ENCODE measurements at regions not wholly inside any gene's neighbourhood (a gene's known extent, or its start where the extent isn't known, plus 50 kb on each side); places are given as distances from the start of the nearest gene placed in this dataset.
"Not testable (repeated sequence)": the region's sequence is repeated elsewhere in the genome, so short reads cannot be mapped to it uniquely, and the experiment has no call there.

DNA sequence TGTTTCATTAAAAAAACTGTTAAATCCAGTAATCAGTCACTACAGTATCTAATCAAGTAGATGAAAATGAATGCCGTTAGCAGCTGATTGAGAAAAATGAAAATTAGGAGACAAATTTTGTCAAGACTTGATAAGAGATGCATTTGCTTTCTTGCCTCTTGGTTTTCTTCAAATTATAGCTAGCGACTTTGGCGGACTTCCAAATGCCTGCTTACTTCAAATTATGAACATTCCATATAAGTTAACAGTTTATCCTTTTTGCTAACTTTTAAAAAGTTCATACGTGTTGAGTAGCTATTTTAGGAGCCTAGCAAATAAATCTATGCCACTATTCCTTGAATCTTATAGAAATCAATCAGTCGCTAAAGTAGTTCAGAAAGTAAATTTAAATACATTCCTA lies 58.8 kb downstream of the PPP4R3C start:
- DNase-seq (ENCODE audit: extremely low read depth, low read depth): no peak

GRCh38 chrX:27399146-27399456 lies 64.0 kb downstream of the PPP4R3C start:
- DNase-seq (ENCODE audit: extremely low read depth, low read depth): no peak

GRCh38 chrX:27391623-27392022 lies 71.5 kb downstream of the PPP4R3C start:
- no peak for DNase-seq (ENCODE audit: extremely low read depth, low read depth)

DNA sequence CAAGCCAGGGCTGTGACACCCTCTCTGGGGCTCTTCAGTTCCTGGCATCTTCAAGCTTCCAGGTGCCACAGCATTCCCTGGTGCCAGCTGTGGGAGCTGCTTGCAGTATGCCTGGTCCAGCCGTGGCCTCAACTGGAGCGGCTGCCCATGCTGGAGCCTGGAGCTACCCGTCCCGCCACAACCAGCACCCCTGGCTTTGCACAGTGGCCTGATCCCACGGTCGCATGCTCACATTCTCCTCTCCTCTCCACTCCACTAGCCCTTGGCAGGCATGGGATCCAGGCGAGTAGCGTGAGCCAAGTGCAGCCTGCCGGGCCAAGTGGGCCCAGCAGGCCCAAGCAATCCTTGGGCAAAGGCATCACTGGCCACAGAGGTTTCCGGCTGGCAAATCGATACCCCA lies 81.7 kb downstream of the PPP4R3C start:
- DNase-seq (ENCODE audit: extremely low read depth, low read depth): no peak

DNA sequence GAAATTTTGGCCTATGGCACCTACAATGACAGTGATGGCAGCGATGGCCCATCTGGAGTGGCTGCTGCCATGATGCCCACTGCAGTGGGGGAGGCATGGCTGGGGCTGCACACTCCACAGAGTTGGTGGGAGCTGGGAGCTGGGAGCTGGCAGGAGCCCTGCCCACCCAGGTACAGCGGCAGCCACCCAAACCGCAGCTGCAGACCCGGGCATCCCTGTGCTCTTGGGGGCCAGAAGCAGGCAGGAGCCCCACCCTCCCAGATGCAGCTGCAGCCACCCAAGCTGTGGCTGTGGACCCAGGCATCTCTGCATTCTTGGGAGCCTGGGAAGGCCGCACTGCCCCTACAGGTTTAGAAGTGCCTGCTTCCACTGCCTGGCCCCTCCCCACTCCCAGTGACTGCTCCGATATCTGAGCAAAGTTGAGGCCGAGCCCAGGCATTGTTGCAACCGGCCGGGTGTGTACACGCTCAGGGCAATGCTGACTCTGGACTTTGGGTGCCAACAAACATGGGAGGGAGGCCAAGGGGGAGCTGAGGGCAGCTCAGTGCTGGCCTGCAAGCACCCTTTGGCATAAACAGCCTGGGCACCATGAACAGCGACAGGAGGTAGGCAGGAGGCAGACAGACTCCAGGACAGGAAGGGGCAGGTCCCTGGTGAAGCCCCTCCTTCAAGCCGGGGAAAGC lies 82.8 kb downstream of the PPP4R3C start:
- DNase-seq (ENCODE audit: extremely low read depth, low read depth): no peak

DNA sequence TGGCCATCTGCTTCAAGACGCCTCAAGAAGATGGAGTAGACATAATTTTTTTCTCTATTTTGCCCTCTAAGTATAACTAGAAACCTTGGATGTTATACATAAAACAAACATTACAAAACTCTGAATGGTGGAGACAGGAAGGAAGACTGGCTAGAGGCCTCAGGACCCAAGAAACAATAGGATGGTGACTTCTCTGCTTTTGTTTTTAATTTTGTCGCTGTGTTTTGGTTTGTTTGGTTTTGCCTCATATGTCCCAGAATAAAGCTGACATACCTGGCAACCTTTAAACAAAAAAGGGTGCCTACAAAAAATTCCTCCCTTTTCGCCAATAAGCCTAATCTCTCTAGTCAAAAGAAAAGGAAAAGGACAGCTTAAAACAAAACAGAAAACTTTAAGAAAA lies 109.1 kb downstream of the PPP4R3C start:
- DNase-seq (ENCODE audit: extremely low read depth, low read depth): no peak

DNA sequence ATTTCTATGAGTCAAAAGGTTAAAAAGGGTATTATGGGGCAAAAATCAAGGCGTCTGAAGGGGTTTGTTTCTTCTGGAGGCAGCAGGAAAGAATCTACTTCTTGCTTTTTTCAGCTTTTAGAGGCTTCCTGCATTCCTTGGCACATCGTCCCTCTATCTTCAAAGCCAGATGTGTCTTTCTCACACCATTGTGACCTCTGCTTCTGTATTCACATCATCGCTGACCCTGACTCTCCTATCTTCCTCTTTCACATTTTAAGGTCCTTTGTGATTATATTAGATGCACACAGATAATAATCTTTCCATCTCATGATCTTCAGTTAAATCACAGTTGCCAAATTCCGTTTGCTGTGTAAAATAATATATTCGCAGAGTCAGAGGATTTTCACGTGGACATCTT lies 112.7 kb downstream of the PPP4R3C start:
- DNase-seq (ENCODE audit: extremely low read depth, low read depth): no peak

DNA sequence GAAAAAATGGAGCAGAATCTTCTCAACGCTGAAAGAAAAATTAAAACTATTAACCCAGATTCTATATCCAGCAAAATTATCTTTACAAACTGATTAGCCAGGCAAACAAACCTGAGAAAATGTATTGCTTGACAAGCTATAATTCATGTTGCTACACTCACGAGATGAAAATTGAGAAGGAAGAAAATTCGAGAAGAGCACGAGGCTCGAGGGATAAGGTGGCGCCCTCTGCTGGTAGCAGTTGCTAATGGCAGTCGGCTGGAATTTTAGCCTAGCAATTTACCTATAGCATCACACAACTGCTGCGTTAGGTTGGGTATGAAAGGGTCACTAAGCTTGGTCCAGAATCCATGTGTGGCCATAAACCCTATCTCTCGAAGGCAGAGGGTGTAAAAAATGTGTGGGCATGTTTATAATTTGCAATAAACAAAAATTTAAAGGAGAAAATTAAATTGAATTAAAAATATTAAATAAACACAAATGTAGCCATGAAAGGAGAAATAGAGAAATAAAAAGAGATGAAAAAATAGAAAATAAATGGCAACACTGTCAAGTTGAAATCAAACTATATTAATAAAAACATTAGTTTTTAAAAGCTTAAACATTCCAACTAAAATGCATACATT lies 126.6 kb downstream of the PPP4R3C start:
- peak; percentile 27 for DNase-seq (ENCODE audit: extremely low read depth, low read depth)

DNA sequence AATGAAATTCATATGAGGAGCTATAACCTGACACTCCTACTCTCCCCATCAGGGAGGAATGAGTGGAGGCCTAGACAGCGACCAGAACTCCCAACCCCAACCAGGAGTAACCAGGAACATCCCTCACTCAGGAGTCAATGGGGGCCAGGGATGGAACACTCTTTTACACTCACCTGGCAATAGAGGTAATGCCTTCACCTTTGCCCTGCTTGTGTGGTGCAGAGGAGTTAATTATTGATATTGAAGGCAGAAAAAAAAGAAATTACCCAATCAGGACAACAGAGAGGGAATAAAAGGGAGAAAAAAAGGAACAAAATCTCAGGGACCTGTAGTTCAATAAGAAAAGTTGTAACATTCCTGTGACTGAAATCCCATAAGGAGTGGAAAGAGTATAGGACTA lies 141.5 kb downstream of the PPP4R3C start:
- no peak for DNase-seq (ENCODE audit: extremely low read depth, low read depth)

GRCh38 chrX:27309406-27309805 lies 153.7 kb downstream of the PPP4R3C start:
- no peak for DNase-seq (ENCODE audit: extremely low read depth, low read depth)

GRCh38 chrX:27307546-27307945 lies 155.6 kb downstream of the PPP4R3C start:
- DNase-seq (ENCODE audit: extremely low read depth, low read depth): no peak

GRCh38 chrX:27292552-27292951 lies 170.6 kb downstream of the PPP4R3C start:
- not testable (repeated sequence) for DNase-seq (ENCODE audit: extremely low read depth, low read depth)

DNA sequence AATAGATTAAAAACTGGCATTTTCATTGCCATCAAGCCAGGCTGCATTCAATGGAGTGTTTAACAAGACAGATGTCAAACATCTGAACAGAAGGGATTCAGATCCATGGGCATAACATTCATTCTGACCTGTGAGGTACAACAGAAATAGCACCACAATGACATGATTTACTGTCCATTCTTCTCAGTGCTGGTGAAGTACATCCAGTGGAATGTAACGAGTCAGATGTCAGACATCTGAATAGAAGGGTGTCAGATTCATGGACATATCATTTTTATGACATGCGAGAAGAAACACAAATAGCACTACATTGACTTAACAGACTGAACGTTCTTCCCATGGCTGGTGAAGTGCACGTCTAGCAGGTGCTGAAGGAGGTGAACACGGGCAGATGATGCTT lies 186.4 kb downstream of the PPP4R3C start:
- DNase-seq (ENCODE audit: extremely low read depth, low read depth): no peak

DNA sequence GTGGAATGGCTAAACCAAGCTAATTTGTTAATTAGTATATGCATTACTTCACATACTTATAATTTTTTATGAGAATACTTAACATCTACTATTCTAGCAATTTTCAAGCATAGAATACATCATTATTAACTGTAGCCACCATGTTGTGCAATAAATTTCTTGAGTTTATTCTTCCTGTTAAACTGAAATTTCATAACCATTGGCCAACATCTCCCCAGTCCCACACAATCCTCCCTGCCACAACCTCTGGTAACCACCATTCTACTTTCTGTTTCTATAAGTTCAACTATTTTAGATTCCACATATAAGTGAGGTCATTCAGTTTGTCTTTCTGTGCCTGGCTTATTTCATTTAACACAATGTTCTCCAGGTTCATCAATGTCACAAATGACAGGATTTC lies 208.5 kb downstream of the PPP4R3C start:
- no peak for DNase-seq (ENCODE audit: extremely low read depth, low read depth)

DNA sequence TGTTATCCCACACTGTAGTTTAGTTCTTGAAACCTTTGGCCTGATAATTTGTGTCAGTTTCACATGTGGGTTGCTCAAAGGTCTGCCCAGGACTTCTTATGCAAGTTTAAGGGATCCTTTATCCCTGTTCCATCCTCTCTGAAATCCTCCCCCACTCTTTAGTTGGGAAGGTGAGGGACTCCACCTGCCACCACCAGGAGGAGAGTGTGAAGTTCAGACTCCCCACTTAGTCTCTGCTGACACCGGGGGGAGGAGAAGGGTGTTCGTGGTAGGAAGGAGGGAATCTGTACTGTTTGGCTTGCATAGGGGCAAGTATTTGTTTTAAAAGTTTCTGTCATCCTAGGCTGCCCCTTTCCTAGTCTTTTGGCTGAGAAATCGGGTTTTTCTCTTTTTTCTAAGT lies 211.8 kb downstream of the PPP4R3C start:
- DNase-seq (ENCODE audit: extremely low read depth, low read depth): no peak

DNA sequence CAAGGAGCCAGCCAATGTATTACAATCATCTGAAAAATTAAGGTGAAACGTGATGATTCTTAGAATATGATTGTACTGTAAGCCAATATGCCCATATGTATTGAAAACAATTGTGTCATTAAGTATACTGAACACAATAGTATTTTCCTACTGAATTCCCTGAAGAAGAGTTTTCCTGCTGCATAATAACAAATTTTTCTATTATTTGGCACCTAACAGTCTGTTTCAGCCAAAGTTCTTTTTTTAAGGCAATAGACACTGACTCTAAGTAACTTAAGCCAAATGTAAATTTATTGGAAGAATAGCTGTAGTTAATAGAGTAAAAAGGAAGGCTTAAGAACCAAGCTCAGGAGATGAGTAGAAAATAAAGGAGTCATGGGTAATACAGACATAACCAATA lies 220.6 kb downstream of the PPP4R3C start:
- no peak for DNase-seq (ENCODE audit: extremely low read depth, low read depth)

- DNase-seq (ENCODE audit: extremely low read depth, low read depth): no peak
Measured at GRCh38 chrX:27241981-27242380, 221.2 kb downstream of the PPP4R3C start.

DNA sequence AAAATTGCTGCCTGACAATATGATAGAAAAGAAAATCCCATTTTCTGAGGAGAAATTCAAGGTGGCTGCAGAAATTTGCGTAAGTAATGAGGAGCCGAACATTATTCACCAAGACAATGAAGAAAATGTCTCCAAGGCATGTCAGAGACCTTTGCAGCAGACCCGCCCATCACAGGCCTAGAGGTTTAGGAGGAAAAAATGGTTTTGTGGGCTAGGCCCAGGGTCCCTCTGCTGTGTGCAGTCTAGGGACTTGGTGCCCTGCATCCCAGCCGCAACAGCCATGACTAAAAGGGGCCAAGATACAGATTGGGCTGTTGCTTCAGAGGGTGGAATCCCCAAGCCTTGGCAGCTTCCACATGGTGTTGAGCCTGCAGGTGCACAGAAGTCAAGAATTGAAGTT lies 223.1 kb downstream of the PPP4R3C start:
- DNase-seq (ENCODE audit: extremely low read depth, low read depth): not testable (repeated sequence)

- no peak for DNase-seq (ENCODE audit: extremely low read depth, low read depth)
Measured at GRCh38 chrX:27236681-27237080, 226.5 kb downstream of the PPP4R3C start.

GRCh38 chrX:27229721-27230120 lies 233.4 kb downstream of the PPP4R3C start:
- no peak for DNase-seq (ENCODE audit: extremely low read depth, low read depth)

DNA sequence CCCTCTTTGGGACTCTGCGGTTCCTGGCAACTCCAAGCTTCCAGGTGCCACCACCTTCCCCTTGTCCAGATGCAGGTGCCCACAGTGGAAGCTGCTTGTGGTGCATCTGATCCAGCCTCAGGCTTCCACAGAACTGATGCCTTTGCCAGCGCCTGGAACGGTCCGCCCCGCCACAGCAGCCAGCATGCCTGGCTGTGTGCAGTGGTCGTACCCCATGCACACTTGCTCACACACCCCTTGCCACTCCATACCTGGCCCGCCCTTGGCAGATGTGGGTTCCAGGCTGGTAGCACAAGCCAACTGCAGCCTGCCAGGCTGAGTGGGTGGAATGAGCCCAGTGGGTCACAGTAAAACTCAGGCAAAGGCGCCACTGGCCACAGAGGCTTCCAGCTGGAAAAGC lies 240.5 kb downstream of the PPP4R3C start:
- DNase-seq (ENCODE audit: extremely low read depth, low read depth): no peak

- DNase-seq (ENCODE audit: extremely low read depth, low read depth): peak; percentile 24
Measured at GRCh38 chrX:27186671-27187070, 276.5 kb downstream of the PPP4R3C start.

- no peak for DNase-seq (ENCODE audit: extremely low read depth, low read depth)
Measured at GRCh38 chrX:27163236-27163635, 299.9 kb downstream of the PPP4R3C start.
